Breast epithelium (tissue), 3 donors: ENCODE measurements at regions not wholly inside any gene's neighbourhood (a gene's known extent, or its start where the extent isn't known, plus 50 kb on each side); places are given as distances from the start of the nearest gene placed in this dataset.

Source experiments
- POLR2AphosphoS5 ChIP-seq, 3 donors: sonication (generic); formaldehyde crosslinking; IDR thresholded peaks; one replicate each; pipeline ENCODE4 v1.6.1; 2017; ENCODE audit warnings: antibody characterized with exemption in 3 of 3
- TF ChIP-seq, protein P1 (sequence below), 3 donors: fragments of 450-650 bp; IDR thresholded peaks; one replicate each; pipeline ENCODE4 v1.5.1; 2016 to 2017; ENCODE audit warnings: antibody characterized with exemption in 3 of 3, mild to moderate bottlenecking in 3 of 3, moderate library complexity in 3 of 3

DNA sequence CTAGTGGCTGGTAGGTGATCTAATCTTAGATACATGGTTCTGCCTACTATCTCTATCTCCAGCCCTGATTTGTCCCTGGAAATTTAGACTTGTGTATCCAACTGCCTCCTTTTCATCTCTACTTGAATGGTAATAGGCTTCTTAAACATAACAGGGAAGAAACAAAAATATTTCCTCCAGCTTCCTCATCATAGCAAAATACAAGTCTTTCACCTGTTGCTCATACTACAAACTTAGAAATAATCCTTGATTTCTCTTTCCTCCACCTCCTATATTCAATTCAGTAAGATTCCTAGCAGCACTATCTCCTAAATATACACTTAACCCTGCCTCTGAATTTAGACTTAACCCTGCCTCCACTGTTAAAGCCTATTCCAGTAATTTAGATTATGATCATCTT is 373.3 kb upstream of the ACTRT1 start:
- no peak for TF ChIP-seq POLR2AphosphoS5 (IDR thresholded peaks at IDR 0.05)
- TF ChIP-seq, protein P1, sequence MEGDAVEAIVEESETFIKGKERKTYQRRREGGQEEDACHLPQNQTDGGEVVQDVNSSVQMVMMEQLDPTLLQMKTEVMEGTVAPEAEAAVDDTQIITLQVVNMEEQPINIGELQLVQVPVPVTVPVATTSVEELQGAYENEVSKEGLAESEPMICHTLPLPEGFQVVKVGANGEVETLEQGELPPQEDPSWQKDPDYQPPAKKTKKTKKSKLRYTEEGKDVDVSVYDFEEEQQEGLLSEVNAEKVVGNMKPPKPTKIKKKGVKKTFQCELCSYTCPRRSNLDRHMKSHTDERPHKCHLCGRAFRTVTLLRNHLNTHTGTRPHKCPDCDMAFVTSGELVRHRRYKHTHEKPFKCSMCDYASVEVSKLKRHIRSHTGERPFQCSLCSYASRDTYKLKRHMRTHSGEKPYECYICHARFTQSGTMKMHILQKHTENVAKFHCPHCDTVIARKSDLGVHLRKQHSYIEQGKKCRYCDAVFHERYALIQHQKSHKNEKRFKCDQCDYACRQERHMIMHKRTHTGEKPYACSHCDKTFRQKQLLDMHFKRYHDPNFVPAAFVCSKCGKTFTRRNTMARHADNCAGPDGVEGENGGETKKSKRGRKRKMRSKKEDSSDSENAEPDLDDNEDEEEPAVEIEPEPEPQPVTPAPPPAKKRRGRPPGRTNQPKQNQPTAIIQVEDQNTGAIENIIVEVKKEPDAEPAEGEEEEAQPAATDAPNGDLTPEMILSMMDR (IDR thresholded peaks at IDR 0.05): no peak
